Neuronal stem cell (in vitro differentiated cells): ENCODE measurements at regions not wholly inside any gene's neighbourhood (a gene's known extent, or its start where the extent isn't known, plus 50 kb on each side); places are given as distances from the start of the nearest gene placed in this dataset.

Source experiments
- DNase-seq: peaks from one replicate; pipeline ENCODE4 v3.0.0-alpha.2; 2013; ENCODE audit warnings: low spot score
- H2AFZ ChIP-seq: one replicate; pipeline ENCODE4 v1.6.1; 2013; ENCODE audit warnings: mild to moderate bottlenecking, low read length, inconsistent platforms
- H2AK5ac ChIP-seq: 2 replicates; pipeline ENCODE4 v1.6.1; 2013; ENCODE audit warnings: low read depth, mild to moderate bottlenecking, inconsistent platforms, low read length, moderate library complexity, mixed read lengths
- H2BK120ac ChIP-seq: 2 replicates; pipeline ENCODE4 v1.6.1; 2013; ENCODE audit warnings: low read depth, mild to moderate bottlenecking, inconsistent platforms, low read length, moderate library complexity, mixed read lengths
- H2BK12ac ChIP-seq: one replicate; pipeline ENCODE4 v1.6.1; 2013; ENCODE audit warnings: low read length, inconsistent platforms
- H2BK15ac ChIP-seq: 2 replicates; pipeline ENCODE4 v1.6.1; 2013; ENCODE audit warnings: mild to moderate bottlenecking, low read length, inconsistent platforms, mixed read lengths
- H2BK5ac ChIP-seq: one replicate; pipeline ENCODE4 v1.6.1; 2013; ENCODE audit warnings: inconsistent platforms, mild to moderate bottlenecking, low read length, moderate library complexity
- H3K14ac ChIP-seq: one replicate; pipeline ENCODE4 v1.6.1; 2013; ENCODE audit warnings: low read length, inconsistent platforms
- H3K18ac ChIP-seq: 2 replicates; pipeline ENCODE4 v1.6.1; 2013; ENCODE audit warnings: low read length, inconsistent platforms
- H3K23ac ChIP-seq: 2 replicates; pipeline ENCODE4 v1.6.1; 2013; ENCODE audit warnings: low read depth, mild to moderate bottlenecking, mixed read lengths, low read length, inconsistent platforms; ENCODE audit not compliant: poor library complexity
- H3K27ac ChIP-seq: replicated peaks from 3 replicates; pipeline ENCODE4 v1.5.1; 2013; ENCODE audit warnings: low read length, inconsistent platforms
- H3K27me3 ChIP-seq, 3 experiments: 2 replicates each; pipeline ENCODE4 v1.6.1; 2013; ENCODE audit warnings: low read length in 3 of 3, mild to moderate bottlenecking in 2 of 3, inconsistent platforms in 1 of 3, low read depth in 1 of 3, mixed read lengths in 1 of 3, moderate library complexity in 1 of 3; ENCODE audit not compliant: control insufficient read depth in 3 of 3, insufficient read depth in 3 of 3
- H3K36me3 ChIP-seq, 2 donors: replicated peaks in 1 of 2; 2 replicates each; pipeline ENCODE4 v1.6.1; 2013; ENCODE audit warnings: low read length in 2 of 2; ENCODE audit not compliant: control insufficient read depth in 2 of 2, insufficient read depth in 2 of 2
- H3K4ac ChIP-seq: 2 replicates; pipeline ENCODE4 v1.6.1; 2013; ENCODE audit warnings: inconsistent platforms, mild to moderate bottlenecking, low read length, moderate library complexity
- H3K4me1 ChIP-seq, 2 donors: 1 replicate in 1 of 2; 2 replicates in 1 of 2; pipeline ENCODE4 v1.6.1; 2013; ENCODE audit warnings: low read length in 2 of 2, low read depth in 1 of 2; ENCODE audit not compliant: control insufficient read depth in 2 of 2, insufficient read depth in 1 of 2
- H3K4me2 ChIP-seq: one replicate; pipeline ENCODE4 v1.6.1; 2013; ENCODE audit warnings: mild to moderate bottlenecking, low read length, inconsistent platforms; ENCODE audit not compliant: insufficient read depth, poor library complexity, severe bottlenecking
- H3K4me3 ChIP-seq, 2 donors: 2 replicates each; pipeline ENCODE4 v1.5.1; 2013; ENCODE audit warnings: low read length in 2 of 2, mild to moderate bottlenecking in 2 of 2, inconsistent platforms in 1 of 2, moderate library complexity in 1 of 2
- H3K79me1 ChIP-seq: one replicate; pipeline ENCODE4 v1.6.1; 2013; ENCODE audit warnings: low read depth, mild to moderate bottlenecking, inconsistent platforms, low read length, moderate library complexity
- H3K9ac ChIP-seq: one replicate; pipeline ENCODE4 v1.6.1; 2013; ENCODE audit warnings: mild to moderate bottlenecking, low read depth, low read length, inconsistent platforms; ENCODE audit not compliant: poor library complexity
- H3K9me3 ChIP-seq, 2 donors: replicated peaks in 1 of 2; 2 replicates each; pipeline versions ENCODE3 to v1.6.1; 2013; ENCODE audit warnings: low read length in 2 of 2, mild to moderate bottlenecking in 2 of 2, inconsistent platforms in 1 of 2, low read depth in 1 of 2, mixed read lengths in 1 of 2, moderate library complexity in 1 of 2; ENCODE audit not compliant: control insufficient read depth in 2 of 2, insufficient read depth in 1 of 2
- H4K8ac ChIP-seq: one replicate; pipeline ENCODE4 v1.6.1; 2013; ENCODE audit warnings: low read depth, mild to moderate bottlenecking, inconsistent platforms, low read length, moderate library complexity
- H4K91ac ChIP-seq: one replicate; pipeline ENCODE4 v1.6.1; 2013; ENCODE audit warnings: low read length, low read depth, mild to moderate bottlenecking, inconsistent platforms; ENCODE audit not compliant: poor library complexity
- WGBS, 2 donors: extraction: QIAGEN DNeasy Blood & Tissue Kit; methylation state at CpG; one replicate each; pipeline ENCODE4 v1.1.7; 2013; ENCODE audit warnings: missing lambda C conversion rate in 2 of 2, mixed read lengths in 1 of 2; ENCODE audit not compliant: insufficient read length in 2 of 2, insufficient replicate concordance in 1 of 2; ENCODE audit errors: extremely low coverage in 2 of 2; 5-methylcytosine and 5-hydroxymethylcytosine counted together

GRCh38 chr4:60019180-60019579, 1180.9 kb upstream of the ADGRL3 start:
- Histone ChIP-seq H3K9ac (no peak overlapping the region), H3K4me3 (no peak overlapping the region), H2AFZ (no peak overlapping the region), H2BK12ac (no peak overlapping the region), H3K79me1 (no peaks in the 10 kb centered on the region), H3K23ac (no peak overlapping the region), H3K18ac (no peak overlapping the region), H3K27ac (no peak overlapping the region), H3K4me2 (no peak overlapping the region), H2BK5ac (no peak overlapping the region), H4K91ac (no peak overlapping the region), H2AK5ac (no peak overlapping the region), H3K14ac (no peak overlapping the region), H2BK120ac (no peak overlapping the region), H4K8ac (no peak overlapping the region), H2BK15ac (no peak overlapping the region), H3K4ac (no peak overlapping the region), H3K4me1 (no peaks in the 10 kb centered on the region), H3K36me3 (no peaks in the 10 kb centered on the region), H3K9me3 (no peaks in the 10 kb centered on the region), H3K27me3 (no peaks in the 10 kb centered on the region)
- no peak for DNase-seq
- no CpG with 5 or more reads among the region's 2 CpGs for WGBS, 2 donors

- Histone ChIP-seq H2AK5ac (no peak overlapping the region), H4K91ac (no peak overlapping the region), H3K27me3 (no peaks in the 10 kb centered on the region), H4K8ac (no peak overlapping the region), H3K9me3 (no peaks in the 10 kb centered on the region), H3K4me2 (no peak overlapping the region), H3K4me1 (no peaks in the 10 kb centered on the region), H2BK5ac (no peak overlapping the region), H3K9ac (no peak overlapping the region), H2BK12ac (no peak overlapping the region), H3K14ac (no peak overlapping the region), H2BK15ac (no peak overlapping the region), H3K4me3 (no peak overlapping the region), H3K36me3 (no peaks in the 10 kb centered on the region), H3K23ac (no peak overlapping the region), H3K79me1 (no peaks in the 10 kb centered on the region), H3K18ac (no peak overlapping the region), H3K27ac (no peak overlapping the region), H3K4ac (no peak overlapping the region), H2BK120ac (no peak overlapping the region), H2AFZ (no peak overlapping the region)
- WGBS, 2 donors: no CpG with 5 or more reads among the region's 1 CpG
- no peak for DNase-seq
These were observed 1180.2 kb upstream of the ADGRL3 start for GRCh38 chr4:60019946-60020345.

GRCh38 chr4:60020389-60020788, 1179.7 kb upstream of the ADGRL3 start:
- Histone ChIP-seq H3K27ac (no peak overlapping the region), H3K36me3 (no peaks in the 10 kb centered on the region), H3K23ac (no peak overlapping the region), H2AK5ac (no peak overlapping the region), H2BK5ac (no peak overlapping the region), H4K8ac (no peak overlapping the region), H3K4me1 (no peaks in the 10 kb centered on the region), H3K4me3 (no peak overlapping the region), H3K79me1 (no peaks in the 10 kb centered on the region), H2BK12ac (no peak overlapping the region), H4K91ac (no peak overlapping the region), H2BK120ac (no peak overlapping the region), H3K9me3 (no peaks in the 10 kb centered on the region), H3K18ac (no peak overlapping the region), H3K4me2 (no peak overlapping the region), H3K4ac (no peak overlapping the region), H2AFZ (no peak overlapping the region), H3K9ac (no peak overlapping the region), H3K14ac (no peak overlapping the region), H2BK15ac (no peak overlapping the region), H3K27me3 (no peaks in the 10 kb centered on the region)
- DNase-seq: no peak
- no CpG with 5 or more reads among the region's 4 CpGs for WGBS, 2 donors

GRCh38 chr4:60033826-60034225, 1166.3 kb upstream of the ADGRL3 start:
- H2BK15ac ChIP-seq: no peak overlapping the region
- H3K4me2 ChIP-seq: no peak overlapping the region
- H4K91ac ChIP-seq: no peak overlapping the region
- H3K27ac ChIP-seq: no peak overlapping the region
- no peaks in the 10 kb centered on the region for H3K79me1 ChIP-seq
- no peak overlapping the region for H3K4me3 ChIP-seq
- H2AFZ ChIP-seq: peak overlapping the region; percentile 92
- no peaks in the 10 kb centered on the region for H3K9me3 ChIP-seq
- no peak overlapping the region for H2BK5ac ChIP-seq
- H2AK5ac ChIP-seq: no peak overlapping the region
- no peak for DNase-seq
- no peaks in the 10 kb centered on the region for H3K36me3 ChIP-seq
- no peak overlapping the region for H3K9ac ChIP-seq
- H3K18ac ChIP-seq: no peak overlapping the region
- H3K27me3 ChIP-seq: no peaks in the 10 kb centered on the region
- no peak overlapping the region for H2BK120ac ChIP-seq
- no peak overlapping the region for H3K14ac ChIP-seq
- no peak overlapping the region for H2BK12ac ChIP-seq
- H4K8ac ChIP-seq: no peak overlapping the region
- H3K4ac ChIP-seq: no peak overlapping the region
- H3K23ac ChIP-seq: no peak overlapping the region
- H3K4me1 ChIP-seq: no peaks in the 10 kb centered on the region
- no CpG with 5 or more reads among the region's 6 CpGs for WGBS, 2 donors
